ENCODE measurements at regions not wholly inside any gene's neighbourhood (a gene's known extent, or its start where the extent isn't known, plus 50 kb on each side); places are given as distances from the start of the nearest gene placed in this dataset.

DNA sequence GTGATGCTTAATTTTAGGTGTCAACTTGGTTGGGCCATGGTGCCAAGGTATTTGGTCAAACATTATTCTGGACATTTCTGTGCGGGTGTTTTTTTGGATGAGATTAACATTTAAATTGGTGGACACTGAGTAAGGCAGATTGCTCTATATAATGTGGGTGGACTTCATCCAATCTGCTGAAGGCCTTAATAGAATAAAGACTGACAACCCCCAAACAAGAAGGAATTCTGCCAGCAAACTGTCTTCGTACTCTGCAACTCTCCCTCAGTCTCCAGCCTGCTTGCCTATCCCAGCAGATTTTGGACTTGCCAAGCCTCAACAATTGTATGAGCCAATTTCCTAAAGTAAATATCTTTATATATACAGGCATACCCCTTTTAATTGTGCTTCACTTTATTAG is 850.1 kb downstream of the TBC1D32 start:
- no peak overlapping the region for H3K14ac ChIP-seq (replicated peaks; ENCODE audit: low read depth, low read length)
- 0 out of 2 replicates have a peak, but pooled peaks cover 3% of the 10 kb centered on the region for H3K9me3 ChIP-seq (ENCODE audit: control insufficient read depth, insufficient read depth, low read length)
- H3K9ac ChIP-seq (ENCODE audit: low read depth, low read length): no peak overlapping the region
- TF ChIP-seq NFE2L2 (IDR thresholded peaks at IDR 0.05; ENCODE audit: low read depth, low read length): no peak
- TF ChIP-seq RCOR1 (IDR thresholded peaks at IDR 0.05; ENCODE audit: insufficient replicate concordance, low read length): no peak
- TF ChIP-seq, protein P1, sequence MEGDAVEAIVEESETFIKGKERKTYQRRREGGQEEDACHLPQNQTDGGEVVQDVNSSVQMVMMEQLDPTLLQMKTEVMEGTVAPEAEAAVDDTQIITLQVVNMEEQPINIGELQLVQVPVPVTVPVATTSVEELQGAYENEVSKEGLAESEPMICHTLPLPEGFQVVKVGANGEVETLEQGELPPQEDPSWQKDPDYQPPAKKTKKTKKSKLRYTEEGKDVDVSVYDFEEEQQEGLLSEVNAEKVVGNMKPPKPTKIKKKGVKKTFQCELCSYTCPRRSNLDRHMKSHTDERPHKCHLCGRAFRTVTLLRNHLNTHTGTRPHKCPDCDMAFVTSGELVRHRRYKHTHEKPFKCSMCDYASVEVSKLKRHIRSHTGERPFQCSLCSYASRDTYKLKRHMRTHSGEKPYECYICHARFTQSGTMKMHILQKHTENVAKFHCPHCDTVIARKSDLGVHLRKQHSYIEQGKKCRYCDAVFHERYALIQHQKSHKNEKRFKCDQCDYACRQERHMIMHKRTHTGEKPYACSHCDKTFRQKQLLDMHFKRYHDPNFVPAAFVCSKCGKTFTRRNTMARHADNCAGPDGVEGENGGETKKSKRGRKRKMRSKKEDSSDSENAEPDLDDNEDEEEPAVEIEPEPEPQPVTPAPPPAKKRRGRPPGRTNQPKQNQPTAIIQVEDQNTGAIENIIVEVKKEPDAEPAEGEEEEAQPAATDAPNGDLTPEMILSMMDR (conservative IDR thresholded peaks at IDR 0.05; ENCODE audit: low read depth, low read length): no peak
- no peak overlapping the region for H2AK5ac ChIP-seq (ENCODE audit: low read depth, low read length)
- H2AFZ ChIP-seq (replicated peaks; ENCODE audit: low read length, poor library complexity): no peak overlapping the region
- H2BK20ac ChIP-seq (ENCODE audit: low read depth, low read length): no peak overlapping the region
- no peak overlapping the region for H3K4me2 ChIP-seq (ENCODE audit: low read depth, low read length)
- no peak overlapping the region for H2BK120ac ChIP-seq (ENCODE audit: low read depth, low read length)
- no peak for DNase-seq
- no peak overlapping the region for H4K8ac ChIP-seq (ENCODE audit: low read depth in 2 of 2, low read length in 2 of 2)
- dilution Hi-C loops (cut with HindIII; ENCODE audit: low sequenced_read_pairs, unreplicated experiment) (no loop called here), intact Hi-C loops (cut with micrococcal nuclease) (no loop called here), in situ Hi-C loops (cut with MboI; ENCODE audit: low sequenced_read_pairs) (no loop called here)
- H4K20me1 ChIP-seq (ENCODE audit: insufficient read depth, low read length): no peaks in the 10 kb centered on the region
- H3K79me1 ChIP-seq (ENCODE audit: low read depth in 1 of 2, low read length in 2 of 2): no peaks in the 10 kb centered on the region
- H3K27me3 ChIP-seq (ENCODE audit: control insufficient read depth, insufficient read depth, low read length): no peaks in the 10 kb centered on the region
- no peak overlapping the region for H2BK5ac ChIP-seq (ENCODE audit: low read depth, low read length, poor library complexity, severe bottlenecking)
- no peak overlapping the region for H3K4ac ChIP-seq (ENCODE audit: low read depth, low read length)
- H3K18ac ChIP-seq (ENCODE audit: low read depth, low read length): no peak overlapping the region
- ChIA-PET POLR2A (ENCODE audit: unreplicated experiment) (no interaction called here), CTCF (no interaction called here)
- H3K56ac ChIP-seq (ENCODE audit: extremely low read depth, insufficient read depth, low read length): no peak overlapping the region
- no peak overlapping the region for H2AK9ac ChIP-seq (replicated peaks; ENCODE audit: low read depth, low read length, poor library complexity)
- no peaks in the 10 kb centered on the region for H3K36me3 ChIP-seq (ENCODE audit: control insufficient read depth, insufficient read depth, low read length)
- H3K9me1 ChIP-seq (ENCODE audit: insufficient read depth, low read length): no peaks in the 10 kb centered on the region
- no peaks in the 10 kb centered on the region for H3K4me1 ChIP-seq (ENCODE audit: control insufficient read depth, insufficient read depth, low read length)
- no CpG with 5 or more reads among the region's 2 CpGs for WGBS, 2 experiments (ENCODE audit: extremely low coverage in 2 of 2, insufficient read length in 1 of 2)
- no peak overlapping the region for H2BK15ac ChIP-seq (ENCODE audit: low read depth, low read length)
- BruUV-seq (replicated peaks): no TSS peak
- H3K23ac ChIP-seq (ENCODE audit: low read depth, low read length): no peak overlapping the region
- no peak for ATAC-seq (ENCODE audit: low read depth)
- H4K91ac ChIP-seq (ENCODE audit: insufficient read depth, low read depth, low read length): no peak overlapping the region
- no peak overlapping the region for H4K5ac ChIP-seq (ENCODE audit: low read depth, low read length)
- H3K4me3 ChIP-seq (ENCODE audit: insufficient read depth, low read depth, low read length): no peak overlapping the region
- H3K27ac ChIP-seq (ENCODE audit: insufficient read depth, low read length): no peak overlapping the region

Measured in IMR-90 (cell line).